ENCODE measurements at regions not wholly inside any gene's neighbourhood (a gene's known extent, or its start where the extent isn't known, plus 50 kb on each side); places are given as distances from the start of the nearest gene placed in this dataset.
"Not testable (repeated sequence)": the region's sequence is repeated elsewhere in the genome, so short reads cannot be mapped to it uniquely, and the experiment has no call there.

DNA sequence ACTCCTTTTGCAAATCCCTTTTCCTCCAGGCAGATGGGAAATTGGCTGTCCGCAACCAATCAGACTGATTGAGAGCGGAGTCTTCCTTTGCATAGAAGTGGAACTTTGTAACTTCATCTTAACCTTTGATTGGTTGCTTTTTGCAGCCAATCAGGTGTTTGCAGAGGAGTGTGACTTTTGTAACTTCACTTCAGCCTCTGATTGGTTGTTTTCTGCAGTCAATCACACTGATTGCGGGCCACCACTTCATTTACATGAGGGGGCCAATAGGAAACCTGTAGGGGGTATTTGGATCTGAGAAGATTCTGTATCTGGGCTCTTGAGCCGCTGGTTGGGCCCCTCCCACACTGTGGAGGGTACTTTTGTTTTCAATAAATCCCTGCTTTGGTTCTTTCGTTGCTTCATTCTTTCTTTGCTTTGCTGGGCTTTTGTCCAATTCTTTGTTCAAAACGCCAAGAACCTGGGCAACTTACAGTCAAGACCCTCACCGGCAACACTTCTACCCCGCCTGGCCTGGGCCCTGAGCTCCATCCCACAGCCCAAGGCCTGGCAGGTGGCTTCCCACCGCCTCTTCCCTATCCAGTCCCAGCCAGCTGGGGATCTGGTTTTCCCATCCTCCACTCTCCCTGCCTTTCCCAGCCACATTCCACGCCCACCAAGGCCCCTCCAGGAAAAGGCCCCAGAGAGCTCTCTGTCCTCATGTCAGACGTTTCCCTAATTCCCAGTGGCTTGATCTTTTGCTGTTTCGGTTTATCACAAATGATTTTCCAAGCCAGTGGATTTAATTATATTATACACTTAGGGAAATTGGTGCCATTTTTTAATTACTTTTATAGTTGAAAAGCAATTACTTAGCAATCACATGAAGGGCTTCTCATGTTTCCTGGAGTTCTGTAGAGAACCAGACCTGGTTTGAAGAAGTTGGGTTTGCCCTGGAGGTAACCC lies 110.2 kb upstream of the STX18 start:
- Histone ChIP-seq H3K4me3 (ENCODE audit: low read length) (no peak overlapping the region), H3K27ac (ENCODE audit: low read depth, low read length) (no peak overlapping the region), H3K4me1 (ENCODE audit: insufficient read depth, low read length) (no peaks in the 10 kb centered on the region), H3K36me3 (ENCODE audit: insufficient read depth, low read length) (no peaks in the 10 kb centered on the region), H3K9me3 (ENCODE audit: low read length) (no peaks in the 10 kb centered on the region), H3K27me3 (ENCODE audit: insufficient read depth, low read length, poor library complexity, severe bottlenecking) (no peaks in the 10 kb centered on the region)
- Mint-ChIP-seq H3K4me1 (no peaks in the 10 kb centered on the region), H3K9me3 (no peaks in the 10 kb centered on the region), H3K27ac (no peak overlapping the region), H3K27me3 (no peaks in the 10 kb centered on the region), H3K4me3 (no peak overlapping the region), H3K36me3 (peaks cover 2 to 10% (median 4%) of the 10 kb centered on the region in 3 donors)
- POLR2A ChIA-PET, result no interaction called here
- CTCF ChIA-PET, result no interaction called here
- DNase-seq, result no peak

- no peaks in the 10 kb centered on the region for H3K4me1 Mint-ChIP-seq
- H3K27ac Mint-ChIP-seq, result no peak overlapping the region
- POLR2A ChIA-PET, result no interaction called here
- H3K4me3 ChIP-seq (ENCODE audit: low read length), result no peak overlapping the region
- H3K4me3 Mint-ChIP-seq, result no peak overlapping the region
- no peaks in the 10 kb centered on the region for H3K27me3 Mint-ChIP-seq
- no peaks in the 10 kb centered on the region for H3K9me3 Mint-ChIP-seq
- H3K36me3 ChIP-seq (ENCODE audit: insufficient read depth, low read length), result no peaks in the 10 kb centered on the region
- H3K4me1 ChIP-seq (ENCODE audit: insufficient read depth, low read length), result no peaks in the 10 kb centered on the region
- H3K27ac ChIP-seq (ENCODE audit: low read depth, low read length), result no peak overlapping the region
- DNase-seq, result no peak
- H3K27me3 ChIP-seq (ENCODE audit: insufficient read depth, low read length, poor library complexity, severe bottlenecking), result no peaks in the 10 kb centered on the region
- CTCF ChIA-PET, result no interaction called here
- H3K36me3 Mint-ChIP-seq, result peaks cover 0 to 15% (median 0%) of the 10 kb centered on the region in 3 donors
- no peaks in the 10 kb centered on the region for H3K9me3 ChIP-seq (ENCODE audit: low read length)
Observed at GRCh38 chr4:4647041-4647440, 105.2 kb upstream of the STX18 start.

DNA sequence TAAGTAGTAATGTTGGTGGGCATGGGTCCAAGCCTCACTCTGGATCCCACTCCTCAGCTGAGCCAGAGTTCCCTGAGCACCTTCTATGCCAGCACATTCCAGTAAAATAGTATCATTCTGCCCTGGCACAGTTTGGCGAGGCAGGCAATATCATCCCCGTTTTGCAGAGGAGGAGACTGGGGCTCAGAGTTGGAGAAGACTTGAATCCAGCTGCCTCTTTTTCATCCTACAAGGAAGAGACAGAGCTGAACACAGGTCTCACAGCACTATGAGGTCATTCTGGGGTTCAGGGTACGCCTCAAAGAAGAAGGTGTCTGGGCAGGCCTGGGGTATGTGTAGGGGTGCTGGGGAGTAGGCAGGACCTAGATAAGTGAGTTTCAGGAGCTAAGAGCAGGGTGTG lies 103.9 kb upstream of the STX18 start:
- ChIA-PET CTCF (no interaction called here), POLR2A (no interaction called here)
- Histone ChIP-seq H3K9me3 (ENCODE audit: low read length) (no peaks in the 10 kb centered on the region), H3K4me3 (ENCODE audit: low read length) (no peak overlapping the region), H3K27ac (ENCODE audit: low read depth, low read length) (no peak overlapping the region), H3K36me3 (ENCODE audit: insufficient read depth, low read length) (no peaks in the 10 kb centered on the region), H3K27me3 (ENCODE audit: insufficient read depth, low read length, poor library complexity, severe bottlenecking) (no peaks in the 10 kb centered on the region), H3K4me1 (ENCODE audit: insufficient read depth, low read length) (no peaks in the 10 kb centered on the region)
- no peak for DNase-seq
- H3K27me3 Mint-ChIP-seq, result no peaks in the 10 kb centered on the region
- H3K36me3 Mint-ChIP-seq, result peaks cover 0 to 16% (median 0%) of the 10 kb centered on the region in 3 donors
- H3K4me1 Mint-ChIP-seq, result no peaks in the 10 kb centered on the region
- no peaks in the 10 kb centered on the region for H3K9me3 Mint-ChIP-seq
- no peak overlapping the region for H3K4me3 Mint-ChIP-seq
- H3K27ac Mint-ChIP-seq, result no peak overlapping the region

DNA sequence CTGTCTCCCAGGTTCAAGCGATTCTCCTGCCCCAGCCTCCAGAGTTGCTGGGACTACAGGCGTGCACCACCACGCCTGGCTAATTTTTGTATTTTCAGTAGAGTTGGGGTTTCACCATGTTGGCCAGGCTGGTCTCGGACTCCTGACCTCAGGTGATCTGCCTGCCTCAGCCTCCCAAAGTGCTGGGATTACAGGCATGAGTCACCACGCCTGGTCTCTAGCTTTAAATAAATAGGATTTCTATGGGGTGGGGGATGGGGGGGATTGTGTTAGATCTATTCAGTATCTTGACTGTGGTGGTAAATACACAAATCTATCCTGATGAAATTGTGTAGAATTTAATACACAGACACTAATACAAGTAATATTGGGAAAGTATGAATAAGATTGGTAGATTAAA lies 102.4 kb upstream of the STX18 start:
- H3K27me3 Mint-ChIP-seq; H3K36me3 ChIP-seq (ENCODE audit: insufficient read depth, low read length); POLR2A ChIA-PET; H3K27me3 ChIP-seq (ENCODE audit: insufficient read depth, low read length, poor library complexity, severe bottlenecking); CTCF ChIA-PET; H3K4me3 Mint-ChIP-seq; H3K9me3 ChIP-seq (ENCODE audit: low read length); H3K9me3 Mint-ChIP-seq; H3K4me1 Mint-ChIP-seq; H3K27ac Mint-ChIP-seq; H3K27ac ChIP-seq (ENCODE audit: low read depth, low read length); H3K4me1 ChIP-seq (ENCODE audit: insufficient read depth, low read length); H3K4me3 ChIP-seq (ENCODE audit: low read length); DNase-seq: not testable (repeated sequence)
- H3K36me3 Mint-ChIP-seq, result peaks cover 0 to 11% (median 0%) of the 10 kb centered on the region in 3 donors

- DNase-seq; H3K4me3 ChIP-seq (ENCODE audit: low read length); H3K27me3 Mint-ChIP-seq; H3K4me1 Mint-ChIP-seq; H3K27ac ChIP-seq (ENCODE audit: low read depth, low read length); H3K27me3 ChIP-seq (ENCODE audit: insufficient read depth, low read length, poor library complexity, severe bottlenecking); H3K4me1 ChIP-seq (ENCODE audit: insufficient read depth, low read length); H3K4me3 Mint-ChIP-seq; POLR2A ChIA-PET; H3K9me3 Mint-ChIP-seq; H3K27ac Mint-ChIP-seq; H3K9me3 ChIP-seq (ENCODE audit: low read length); H3K36me3 ChIP-seq (ENCODE audit: insufficient read depth, low read length); CTCF ChIA-PET: not testable (repeated sequence)
- H3K36me3 Mint-ChIP-seq, result peaks cover 0 to 11% (median 2%) of the 10 kb centered on the region in 3 donors
Observed at GRCh38 chr4:4643743-4644142, 101.9 kb upstream of the STX18 start.

DNA sequence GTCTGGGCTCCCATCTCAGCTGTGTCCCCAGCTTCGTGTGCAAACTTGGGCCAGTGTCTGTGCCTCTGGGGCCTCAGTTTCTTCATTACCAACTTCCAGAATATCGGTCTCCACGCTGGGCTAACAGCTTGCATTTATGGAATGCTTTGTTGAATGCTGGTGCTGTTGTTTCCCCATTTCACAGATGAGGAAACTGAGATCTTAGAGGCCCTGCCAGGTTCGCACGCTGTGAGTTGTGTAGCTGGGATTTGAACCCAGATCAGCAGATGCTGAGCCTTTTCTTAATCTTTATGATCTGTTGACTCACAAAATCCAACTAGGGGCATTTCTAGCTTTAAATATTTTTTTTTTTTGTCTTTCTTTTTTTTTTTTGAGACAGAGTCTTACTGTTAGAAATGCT lies 101.5 kb upstream of the STX18 start:
- H3K4me1 ChIP-seq (ENCODE audit: insufficient read depth, low read length), result no peaks in the 10 kb centered on the region
- POLR2A ChIA-PET, result no interaction called here
- no peaks in the 10 kb centered on the region for H3K27me3 Mint-ChIP-seq

GRCh38 chr4:4642496-4643000 lies 100.7 kb upstream of the STX18 start:
- Mint-ChIP-seq H3K27ac (no peak overlapping the region), H3K27me3 (peaks cover 0 to under 1% of the 10 kb centered on the region in 2 donors), H3K4me3 (no peak overlapping the region), H3K4me1 (no peaks in the 10 kb centered on the region), H3K9me3 (no peaks in the 10 kb centered on the region), H3K36me3 (peaks cover 0 to 11% (median 2%) of the 10 kb centered on the region in 3 donors)
- Histone ChIP-seq H3K36me3 (ENCODE audit: insufficient read depth, low read length) (no peaks in the 10 kb centered on the region), H3K27me3 (ENCODE audit: insufficient read depth, low read length, poor library complexity, severe bottlenecking) (no peaks in the 10 kb centered on the region), H3K9me3 (ENCODE audit: low read length) (no peaks in the 10 kb centered on the region), H3K4me3 (ENCODE audit: low read length) (no peak overlapping the region), H3K4me1 (ENCODE audit: insufficient read depth, low read length) (no peaks in the 10 kb centered on the region), H3K27ac (ENCODE audit: low read depth, low read length) (no peak overlapping the region)
- no peak for DNase-seq
- ChIA-PET CTCF (no interaction called here), POLR2A (no interaction called here)

More for the DNA sequence above, 101.5 kb upstream of the STX18 start:
- Histone ChIP-seq H3K27ac (ENCODE audit: low read depth, low read length) (no peak overlapping the region), H3K9me3 (ENCODE audit: low read length) (no peaks in the 10 kb centered on the region), H3K4me3 (ENCODE audit: low read length) (no peak overlapping the region), H3K27me3 (ENCODE audit: insufficient read depth, low read length, poor library complexity, severe bottlenecking) (no peaks in the 10 kb centered on the region), H3K36me3 (ENCODE audit: insufficient read depth, low read length) (no peaks in the 10 kb centered on the region)
- Mint-ChIP-seq H3K27ac (no peak overlapping the region), H3K36me3 (peaks cover 0 to 11% (median 2%) of the 10 kb centered on the region in 3 donors), H3K4me1 (no peaks in the 10 kb centered on the region), H3K4me3 (no peak overlapping the region), H3K9me3 (no peaks in the 10 kb centered on the region)
- DNase-seq, result no peak
- CTCF ChIA-PET, result no interaction called here

DNA sequence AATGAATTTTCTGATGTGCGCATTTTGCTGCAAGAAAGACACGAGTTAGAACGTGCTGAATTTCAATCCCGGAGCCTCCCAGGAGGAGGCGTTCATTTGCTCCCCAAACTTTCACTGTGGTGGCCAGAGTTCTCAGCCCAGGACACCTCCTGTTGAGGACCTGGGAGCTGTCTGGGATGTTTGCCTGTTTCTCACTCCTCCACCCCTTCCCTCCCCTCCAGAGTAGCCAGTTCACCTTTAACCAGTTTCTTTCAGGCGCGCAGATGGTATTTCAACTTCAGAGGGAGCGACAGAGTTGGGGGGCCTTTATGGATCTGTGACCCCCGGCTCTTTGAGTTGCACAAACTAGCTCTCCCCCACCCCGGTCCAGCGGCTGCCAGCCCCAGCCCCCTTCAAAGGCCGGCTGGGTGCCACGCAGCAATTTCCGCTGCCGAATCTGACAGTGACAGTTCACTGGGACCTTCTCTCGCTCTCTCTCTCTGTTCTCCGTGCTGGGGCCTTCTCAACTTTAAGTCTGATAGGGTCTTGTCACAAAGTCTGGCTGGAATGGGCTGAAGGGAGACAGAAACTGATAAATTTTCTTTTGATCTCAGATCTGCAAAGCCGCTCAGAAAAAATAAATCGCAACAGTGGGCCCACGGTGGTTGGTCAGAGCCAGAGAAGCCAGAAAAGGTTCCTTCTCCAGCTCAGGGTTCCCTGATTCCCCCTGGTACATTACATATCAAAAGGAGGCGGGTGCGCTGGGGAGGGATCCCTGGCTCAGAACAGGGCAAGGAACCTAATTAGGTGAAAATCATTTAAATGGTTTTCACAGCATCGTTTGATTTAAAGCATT lies 100.0 kb upstream of the STX18 start:
- H3K4me1 ChIP-seq (ENCODE audit: insufficient read depth, low read length), result no peaks in the 10 kb centered on the region
- H3K36me3 ChIP-seq (ENCODE audit: insufficient read depth, low read length), result no peaks in the 10 kb centered on the region
- Mint-ChIP-seq H3K27me3 (peaks cover 0 to 2% of the 10 kb centered on the region in 2 donors), H3K36me3 (peaks cover 1 to 9% (median 2%) of the 10 kb centered on the region in 3 donors), H3K4me1 (no peaks in the 10 kb centered on the region), H3K27ac (no peak overlapping the region), H3K9me3 (no peaks in the 10 kb centered on the region), H3K4me3 (no peak overlapping the region)
- H3K4me3 ChIP-seq (ENCODE audit: low read length), result no peak overlapping the region
- H3K27ac ChIP-seq (ENCODE audit: low read depth, low read length), result no peak overlapping the region
- DNase-seq, result no peak
- POLR2A ChIA-PET, result no interaction called here
- CTCF ChIA-PET, result no interaction called here
- H3K27me3 ChIP-seq (ENCODE audit: insufficient read depth, low read length, poor library complexity, severe bottlenecking), result no peaks in the 10 kb centered on the region
- no peaks in the 10 kb centered on the region for H3K9me3 ChIP-seq (ENCODE audit: low read length)

Measured in CD8-positive, alpha-beta memory T cell (primary cell).